NCI-H1694 (cell line): ENCODE measurements at regions not wholly inside any gene's neighbourhood (a gene's known extent, or its start where the extent isn't known, plus 50 kb on each side); places are given as distances from the start of the nearest gene placed in this dataset.

Experiments
- DNase-seq: peaks from one replicate; lab custom pipeline; 2025; lab: John Stamatoyannopoulos, UW

DNA sequence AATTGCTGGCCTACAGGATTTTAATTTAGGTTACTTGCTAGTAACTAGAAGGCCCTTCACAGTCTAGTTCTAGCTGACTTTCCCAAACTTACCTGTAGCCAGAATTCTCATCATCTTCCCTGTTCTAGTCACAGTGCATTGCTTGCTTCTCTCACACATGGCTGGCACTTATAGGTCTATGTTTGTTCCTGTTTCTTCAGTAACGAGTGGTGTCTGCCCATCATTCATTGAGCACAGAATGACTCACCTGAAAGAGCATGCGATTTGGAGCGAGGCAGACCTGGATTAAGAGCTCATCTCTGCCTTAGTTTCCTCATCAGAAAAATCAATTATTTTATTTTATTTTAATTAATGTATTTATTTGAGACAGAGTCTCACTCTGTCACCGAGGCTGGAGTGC lies 201.7 kb upstream of the ANK2 start:
- no peak for DNase-seq

DNA sequence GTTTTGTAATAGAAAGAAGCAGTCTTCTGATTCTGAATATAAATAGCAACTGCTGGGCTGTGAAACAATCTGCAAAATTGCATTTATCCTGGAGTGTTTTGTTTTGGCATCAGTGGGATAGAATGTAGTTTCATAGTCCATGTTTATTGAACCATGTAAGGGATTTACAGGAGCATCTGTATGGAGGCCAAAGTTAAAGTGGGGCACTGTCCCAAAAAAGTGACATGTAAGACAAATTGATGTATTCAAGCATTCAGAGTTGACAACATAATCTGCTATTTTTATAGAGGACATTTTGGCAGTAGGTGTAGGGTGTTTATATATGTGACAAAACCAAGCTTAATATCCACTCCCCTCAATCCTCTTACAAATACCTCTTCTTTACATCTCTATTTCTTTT lies 200.5 kb upstream of the ANK2 start:
- peak; percentile 77 for DNase-seq

DNA sequence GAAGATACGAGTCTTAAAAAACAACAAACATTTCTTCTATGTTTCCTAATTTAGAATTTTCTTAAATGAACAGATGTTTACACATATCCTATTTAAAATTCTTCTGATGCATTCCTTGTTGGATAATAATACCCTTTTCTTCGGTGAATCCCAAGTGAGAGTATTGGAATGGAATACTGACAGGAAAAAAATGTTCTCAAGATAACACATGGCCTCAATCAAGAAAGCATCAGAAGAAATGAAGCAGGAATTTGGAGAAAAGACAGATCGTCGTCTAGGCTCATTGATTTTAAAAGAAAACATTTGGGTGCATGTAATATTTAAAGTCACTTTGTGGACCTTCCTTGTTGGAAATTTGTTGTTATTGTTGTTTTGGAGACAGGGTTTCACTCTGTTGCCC lies 196.9 kb upstream of the ANK2 start:
- DNase-seq, result no peak

DNA sequence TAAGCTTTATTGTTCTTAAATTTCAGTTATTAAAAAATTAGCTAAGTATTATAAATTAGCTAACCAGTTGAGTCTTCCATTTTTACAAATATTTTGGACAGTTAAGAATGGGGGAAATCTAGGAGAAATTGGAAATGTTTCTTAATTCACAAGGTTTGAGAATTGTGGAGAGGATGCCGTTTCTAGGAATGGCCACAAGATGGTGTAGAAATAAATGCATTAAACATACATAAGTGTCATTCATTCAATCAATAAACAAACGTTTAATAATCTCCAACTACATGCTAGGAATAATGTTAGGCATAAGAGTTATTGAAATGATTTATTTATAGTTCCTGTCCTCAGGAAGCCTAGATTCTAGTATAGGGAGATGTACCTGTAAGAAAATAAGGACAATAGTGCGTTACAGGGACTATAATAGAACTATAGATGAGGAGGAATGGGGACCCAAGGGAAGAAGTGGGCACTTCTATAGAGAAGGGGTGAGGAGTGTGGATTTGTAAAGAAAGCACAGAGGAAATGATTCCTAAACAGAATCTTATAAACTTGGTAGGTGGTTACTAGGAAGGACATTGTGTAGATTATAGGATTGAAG lies 195.7 kb upstream of the ANK2 start:
- no peak for DNase-seq

- DNase-seq, result no peak
These were observed 195.0 kb upstream of the ANK2 start for GRCh38 chr4:112854420-112854819.

DNA sequence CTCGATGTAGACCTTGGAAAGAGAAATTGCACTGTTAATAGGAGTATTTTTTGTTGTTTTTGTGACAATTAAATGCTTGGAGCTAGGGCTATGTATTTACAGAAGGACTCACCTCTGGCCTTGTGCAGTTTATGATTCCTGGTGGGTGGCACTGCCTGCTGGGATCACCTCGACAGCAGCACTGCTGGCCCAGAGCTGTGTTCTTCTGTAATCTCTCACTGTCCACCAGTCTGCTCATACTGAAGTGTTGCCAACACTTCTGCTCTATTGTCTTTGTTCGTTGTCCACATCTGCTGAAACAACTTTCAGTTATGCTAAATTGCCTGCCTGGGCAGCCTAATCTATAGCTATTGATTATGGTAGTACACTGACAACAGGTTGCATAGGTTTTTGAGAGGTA lies 194.4 kb upstream of the ANK2 start:
- DNase-seq, result no peak

GRCh38 chr4:112857461-112857860 lies 192.0 kb upstream of the ANK2 start:
- DNase-seq, result no peak

GRCh38 chr4:112858751-112859150 lies 190.7 kb upstream of the ANK2 start:
- no peak for DNase-seq

GRCh38 chr4:112859456-112860184 lies 189.8 kb upstream of the ANK2 start:
- DNase-seq, result no peak

DNA sequence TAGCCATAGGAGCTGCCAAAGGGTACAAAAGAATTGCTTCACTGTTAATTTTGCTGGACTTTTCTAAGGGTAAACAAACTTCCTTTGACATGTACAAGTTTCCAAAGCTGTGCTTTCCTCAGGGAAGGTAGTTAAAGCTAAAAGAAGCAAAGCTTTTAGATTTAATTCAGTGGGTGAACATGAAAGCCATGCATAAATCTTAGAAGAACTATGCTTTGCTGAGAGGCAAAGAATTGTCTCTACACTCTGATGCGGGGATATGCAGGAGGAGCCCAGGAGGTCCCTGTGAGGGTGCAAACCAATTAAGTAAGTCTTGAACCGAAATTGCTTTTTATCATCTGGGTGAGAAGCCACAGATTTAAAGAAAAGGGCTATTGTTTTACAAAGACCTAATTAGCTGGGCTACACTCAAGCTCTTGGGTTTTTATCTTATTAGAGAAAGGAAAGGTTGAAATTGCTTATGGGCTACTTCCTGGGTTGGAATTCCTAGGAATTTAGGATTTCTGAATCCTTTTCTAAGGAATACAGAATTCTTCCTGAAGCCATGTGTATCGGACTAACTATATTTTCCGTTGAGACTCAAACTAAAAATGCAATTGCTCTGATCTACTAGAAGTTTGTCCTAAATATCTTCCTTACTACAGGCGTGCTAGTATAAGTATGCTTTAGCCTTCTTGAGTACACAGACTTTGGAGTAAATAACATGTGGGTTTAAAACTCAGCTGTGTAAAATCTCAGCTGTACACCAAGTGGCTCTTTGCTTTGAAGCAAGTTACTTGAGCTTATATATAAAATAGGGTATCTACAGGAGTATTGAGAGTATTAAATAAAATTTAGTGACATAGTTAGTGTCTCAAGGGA lies 188.4 kb upstream of the ANK2 start:
- no peak for DNase-seq

- DNase-seq, result no peak
These were observed 187.5 kb upstream of the ANK2 start for GRCh38 chr4:112861691-112862674.

GRCh38 chr4:112865443-112865842 lies 184.0 kb upstream of the ANK2 start:
- DNase-seq, result no peak

GRCh38 chr4:112876316-112876715 lies 173.1 kb upstream of the ANK2 start:
- no peak for DNase-seq

DNA sequence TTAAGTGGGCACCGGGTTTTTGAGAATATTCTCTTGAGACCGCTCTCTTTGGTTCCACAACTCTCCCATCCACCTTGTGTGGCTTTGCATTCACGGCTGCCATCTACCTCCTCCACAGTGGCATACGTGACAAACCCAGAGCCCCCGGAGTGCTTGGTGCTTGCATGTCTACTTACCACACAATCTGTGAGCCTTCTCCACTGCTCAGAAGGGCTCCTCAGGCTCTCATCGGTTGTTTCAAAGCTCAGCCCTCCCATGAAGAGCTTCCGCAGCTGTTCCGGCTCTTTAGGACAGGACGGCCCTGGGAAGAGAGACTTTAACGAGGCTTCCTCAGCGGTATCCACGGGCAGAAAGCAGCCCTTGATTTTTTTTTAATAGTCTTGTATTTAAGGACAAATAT lies 167.6 kb upstream of the ANK2 start:
- DNase-seq, result no peak

GRCh38 chr4:112882286-112882685 lies 167.2 kb upstream of the ANK2 start:
- no peak for DNase-seq

GRCh38 chr4:112884406-112884805 lies 165.0 kb upstream of the ANK2 start:
- DNase-seq, result no peak

DNA sequence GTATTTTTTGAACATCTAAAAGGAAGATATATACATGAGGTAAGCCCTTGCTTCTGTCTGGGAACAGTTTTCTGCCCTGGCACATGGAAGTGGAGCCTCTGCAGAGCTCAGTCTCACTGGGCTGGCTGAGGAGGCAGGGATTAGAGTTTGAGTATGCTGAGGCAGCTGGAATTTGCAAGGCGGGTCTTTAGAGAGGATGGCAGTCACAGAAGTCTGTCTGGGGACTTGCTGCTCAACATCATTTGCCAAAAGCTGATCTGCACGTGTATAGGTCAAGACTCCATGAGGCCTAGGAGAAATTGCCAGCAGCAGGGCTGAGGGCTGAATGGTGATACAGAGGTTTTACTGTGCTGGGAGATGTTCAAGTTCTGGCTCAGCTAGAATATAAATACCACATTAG lies 163.6 kb upstream of the ANK2 start:
- no peak for DNase-seq

DNA sequence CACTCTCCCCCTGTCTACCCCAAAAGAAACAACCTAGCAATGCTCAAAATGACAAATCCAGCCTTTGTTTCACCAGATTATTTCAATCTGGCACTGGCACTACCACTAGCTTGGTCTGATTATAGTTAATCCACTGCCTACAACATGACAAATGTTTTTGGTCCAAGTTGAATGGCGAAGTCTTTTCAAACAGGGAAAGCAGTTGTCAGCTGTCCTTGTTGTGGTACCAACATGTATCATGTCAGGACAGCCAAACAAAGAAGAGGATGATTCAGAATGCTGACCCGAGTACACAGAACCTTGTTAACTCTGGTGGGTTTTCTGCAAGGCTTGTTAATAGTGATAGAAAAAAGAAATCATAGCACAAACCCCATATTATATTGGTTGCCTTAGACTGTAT lies 160.8 kb upstream of the ANK2 start:
- DNase-seq, result no peak

GRCh38 chr4:112889199-112889598 lies 160.3 kb upstream of the ANK2 start:
- DNase-seq, result no peak

DNA sequence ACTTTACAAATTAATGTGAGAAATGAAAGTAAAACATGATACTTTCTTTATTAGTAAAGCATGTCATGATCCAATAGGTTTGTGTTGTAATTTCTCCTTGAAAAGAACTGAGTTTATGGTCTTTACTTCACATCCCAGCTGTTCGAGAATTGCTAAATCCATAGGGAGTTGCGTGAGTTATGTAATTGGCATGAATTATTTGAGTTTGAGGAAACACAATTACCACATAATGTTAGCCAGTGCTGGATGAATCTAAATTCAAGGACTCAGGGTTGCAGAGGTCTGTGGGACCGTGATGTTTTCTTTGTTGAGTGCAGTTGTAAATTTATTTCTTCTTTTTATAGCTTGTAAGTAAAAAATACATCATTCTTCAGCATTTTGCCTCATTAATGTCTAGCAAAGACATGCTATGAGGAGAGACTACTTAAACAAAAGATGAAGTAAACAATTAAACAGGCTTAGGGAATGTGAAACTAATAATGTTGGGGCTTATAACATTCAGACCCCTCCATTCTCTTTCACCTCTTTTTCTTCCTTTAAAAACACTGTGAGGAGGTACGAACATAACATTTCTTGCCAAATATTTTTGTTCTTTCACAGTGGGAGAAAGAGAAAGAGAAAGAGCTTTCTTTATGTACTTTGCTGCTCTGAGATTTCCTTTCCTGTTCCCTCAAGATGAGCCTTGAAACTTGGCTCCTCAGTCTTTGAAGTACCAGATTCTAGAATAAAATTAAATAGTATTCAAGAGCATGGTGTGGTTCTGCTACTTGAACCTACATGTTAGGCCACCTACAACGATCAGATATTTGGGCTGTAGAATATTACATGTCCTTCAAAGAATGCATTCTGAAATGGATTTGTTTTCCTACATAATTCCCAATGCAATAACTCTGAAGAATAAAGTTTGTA lies 159.6 kb upstream of the ANK2 start:
- DNase-seq, result peak; percentile 48

GRCh38 chr4:112894480-112894879 lies 155.0 kb upstream of the ANK2 start:
- no peak for DNase-seq
